HG03378 (cell line): ENCODE measurements at regions not wholly inside any gene's neighbourhood (a gene's known extent, or its start where the extent isn't known, plus 50 kb on each side); places are given as distances from the start of the nearest gene placed in this dataset.
A peak's percentile ranks its signal among the peaks of the same experiment; 100 is the strongest.

Experiments used
- ATAC-seq: cut with Tn5 transposase; IDR thresholded peaks from one replicate; pipeline ENCODE4 v1.9.1; 2021; ENCODE audit warnings: mild to moderate bottlenecking, moderate library complexity; ENCODE audit not compliant: unreplicated experiment

- no peak for ATAC-seq
These were observed 1291.7 kb upstream of the CRIM1 start for GRCh38 chr2:35063836-35064235.

DNA sequence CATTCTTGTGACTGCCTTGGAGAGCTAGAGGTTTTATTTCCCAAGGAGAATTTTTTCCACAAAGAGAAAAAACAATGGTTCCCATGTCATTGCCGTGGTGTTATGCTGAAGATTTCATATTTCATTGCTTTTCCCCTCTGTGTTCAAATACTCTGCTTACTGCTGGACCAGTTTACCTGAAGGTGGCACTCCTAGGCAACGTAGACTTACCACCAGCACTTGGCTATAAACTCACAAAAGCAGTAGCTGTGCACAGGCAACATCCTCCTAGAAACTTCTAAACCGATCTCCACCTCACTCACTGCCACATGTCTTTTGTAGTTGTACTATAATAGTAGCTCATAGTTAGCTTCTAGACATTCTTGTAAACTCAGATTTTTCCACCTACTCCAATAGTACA is 1319.7 kb upstream of the CRIM1 start:
- ATAC-seq = no peak

GRCh38 chr2:35033748-35034147 is 1321.8 kb upstream of the CRIM1 start:
- no peak for ATAC-seq

DNA sequence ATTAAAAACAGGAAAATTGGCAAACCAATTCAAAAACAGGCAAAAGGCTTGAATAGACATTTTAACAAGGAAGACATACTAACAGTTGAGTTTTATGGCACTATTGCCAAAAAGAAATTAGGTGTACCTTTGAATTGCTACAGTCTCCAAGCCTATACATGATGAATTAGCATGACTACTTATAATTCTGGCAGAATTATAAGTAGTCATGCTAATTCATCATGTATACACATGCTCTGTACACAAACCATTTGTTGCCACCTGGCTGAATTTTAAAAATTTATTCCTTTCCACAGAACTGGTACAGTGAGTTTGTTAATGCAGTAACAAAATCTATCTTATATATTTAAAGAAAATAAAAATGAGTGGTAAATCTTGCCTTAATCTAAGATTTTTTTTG is 1332.0 kb upstream of the CRIM1 start:
- ATAC-seq = no peak

DNA sequence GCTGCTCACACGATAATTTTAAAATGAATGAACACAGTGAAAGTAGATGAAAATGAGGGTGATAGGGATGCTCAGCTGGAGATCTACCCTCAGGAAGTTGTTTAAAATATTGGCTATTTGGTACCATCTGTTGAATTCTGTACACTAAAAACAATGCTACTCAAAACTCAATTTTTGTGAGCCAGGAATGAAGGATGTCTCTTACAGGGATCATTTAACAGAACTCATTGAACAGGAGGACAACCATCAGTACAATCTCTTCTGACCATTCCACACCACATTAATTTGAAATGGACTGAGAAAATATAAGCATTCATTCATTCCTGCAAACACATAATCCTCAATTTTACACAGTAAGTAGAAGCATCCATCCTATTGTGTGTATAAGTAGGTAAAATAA is 1355.1 kb upstream of the CRIM1 start:
- ATAC-seq = no peak

DNA sequence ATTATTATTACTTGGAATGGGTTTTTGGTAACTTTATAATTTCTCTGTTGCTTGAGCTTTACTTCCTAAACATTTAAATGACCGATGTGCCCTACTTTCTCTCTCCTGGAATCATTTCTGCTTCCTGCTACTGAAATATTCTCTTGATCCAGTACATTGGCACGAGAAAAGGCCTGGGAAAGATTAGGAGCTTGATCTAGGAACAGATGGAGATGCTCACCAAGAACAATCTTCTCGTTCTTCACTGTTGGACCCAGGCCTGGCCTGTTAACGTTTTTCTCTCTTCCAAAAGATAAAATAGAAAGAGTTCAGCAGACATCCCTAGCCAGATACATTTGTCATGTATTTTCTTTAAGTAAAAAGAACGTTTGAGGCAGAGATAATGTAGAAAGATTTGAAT is 1356.8 kb upstream of the CRIM1 start:
- ATAC-seq = no peak

DNA sequence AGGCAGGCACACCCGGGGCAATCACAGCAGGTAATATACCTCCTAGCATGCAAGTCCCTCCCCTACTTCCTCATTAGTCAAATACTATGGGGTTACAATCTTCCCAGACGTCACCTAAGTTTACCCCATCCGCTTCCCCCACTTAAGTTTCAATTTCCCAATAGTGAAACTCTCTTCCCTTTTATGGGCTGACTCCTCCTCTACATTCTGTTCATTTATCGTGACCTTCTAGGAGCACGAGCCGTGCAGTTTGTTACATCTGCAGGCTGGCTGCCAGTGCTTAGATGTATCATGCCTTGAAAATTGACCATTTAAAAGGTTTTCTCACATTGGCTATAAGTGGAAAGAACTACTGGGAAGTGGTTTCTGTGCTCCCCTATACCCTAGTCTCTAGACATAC is 1357.8 kb upstream of the CRIM1 start:
- ATAC-seq = no peak

GRCh38 chr2:34995196-34995595 is 1360.4 kb upstream of the CRIM1 start:
- no peak for ATAC-seq

DNA sequence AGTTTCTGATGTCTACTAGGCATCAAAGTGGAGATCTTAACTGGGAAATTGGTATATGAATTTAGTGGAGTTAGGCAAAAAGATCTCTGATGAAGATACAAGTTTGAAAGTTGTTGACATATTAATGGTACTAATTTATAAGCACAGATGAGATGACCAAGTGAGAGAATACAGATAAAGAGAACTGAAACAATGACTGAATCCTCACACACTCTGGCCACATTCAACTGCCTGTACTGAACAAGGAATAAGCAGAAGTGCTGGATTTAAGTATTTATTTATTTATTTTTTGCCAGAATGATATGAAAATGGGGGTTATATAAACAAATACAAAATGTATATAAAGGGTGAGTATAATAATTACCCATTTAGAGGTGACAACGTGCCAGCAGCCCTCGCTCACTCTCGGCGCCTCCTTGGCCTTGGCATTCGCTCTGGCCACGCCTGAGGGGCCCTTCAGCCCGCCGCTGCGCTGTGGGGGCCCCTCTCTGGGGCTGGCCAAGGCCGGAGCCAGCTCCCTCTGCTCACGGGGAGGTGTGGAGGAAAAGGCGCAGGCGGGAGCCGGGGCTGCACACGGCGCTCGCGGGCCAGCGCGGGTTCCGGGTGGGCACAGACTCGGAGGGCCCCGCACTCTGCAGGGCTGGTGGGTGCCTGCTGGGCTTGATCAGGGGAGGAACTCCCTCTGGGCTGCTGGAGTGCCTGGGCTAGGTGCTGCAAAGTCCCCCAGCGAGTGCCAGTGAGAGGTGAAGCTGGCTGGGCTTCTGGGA is 1363.9 kb upstream of the CRIM1 start:
- no peak for ATAC-seq

GRCh38 chr2:34985474-34985873 is 1370.1 kb upstream of the CRIM1 start:
- no peak for ATAC-seq

GRCh38 chr2:34980689-34981088 is 1374.9 kb upstream of the CRIM1 start:
- no peak for ATAC-seq

DNA sequence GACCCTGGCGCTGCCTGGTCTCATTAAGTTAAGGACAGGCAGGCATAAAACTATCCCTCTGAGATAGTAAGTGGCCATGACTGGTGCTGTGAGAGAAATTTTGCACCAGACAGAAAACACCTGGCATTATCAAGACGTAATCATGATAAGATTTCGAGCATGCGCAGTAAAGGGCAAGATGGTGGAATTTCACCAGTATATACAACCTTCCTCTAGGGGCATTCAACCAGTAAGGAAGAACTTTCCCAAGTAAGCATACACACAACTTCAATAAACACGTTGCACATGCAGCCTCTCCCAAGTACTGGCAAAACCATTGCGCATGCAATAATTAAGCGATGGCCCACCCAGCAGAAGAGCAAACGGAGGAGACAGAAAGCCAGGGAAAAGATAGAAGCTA is 1376.4 kb upstream of the CRIM1 start:
- no peak for ATAC-seq

DNA sequence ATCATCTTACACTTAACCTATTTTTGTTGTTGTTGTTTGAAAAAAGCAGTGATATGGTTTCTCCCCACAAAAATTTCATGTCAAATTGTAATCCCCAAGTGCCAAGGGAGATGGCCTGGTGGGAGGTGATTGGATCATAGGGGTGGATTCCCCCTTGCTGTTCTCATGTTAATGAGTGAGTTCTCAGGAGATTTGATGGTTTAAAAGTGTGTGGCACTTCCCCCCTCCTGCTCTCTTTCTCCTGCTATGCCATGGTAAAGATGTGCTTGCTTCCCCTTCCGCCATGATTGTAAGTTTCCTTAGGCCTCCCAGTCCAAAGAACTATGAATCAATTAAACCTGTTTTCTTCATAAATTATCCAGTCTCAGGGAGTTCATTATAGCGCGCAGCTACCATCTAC is 1362.7 kb upstream of the FAM98A start:
- ATAC-seq = no peak

- no peak for ATAC-seq
These were observed 1355.7 kb upstream of the FAM98A start for GRCh38 chr2:34954758-34955157.

GRCh38 chr2:34950797-34951196 is 1351.7 kb upstream of the FAM98A start:
- no peak for ATAC-seq

DNA sequence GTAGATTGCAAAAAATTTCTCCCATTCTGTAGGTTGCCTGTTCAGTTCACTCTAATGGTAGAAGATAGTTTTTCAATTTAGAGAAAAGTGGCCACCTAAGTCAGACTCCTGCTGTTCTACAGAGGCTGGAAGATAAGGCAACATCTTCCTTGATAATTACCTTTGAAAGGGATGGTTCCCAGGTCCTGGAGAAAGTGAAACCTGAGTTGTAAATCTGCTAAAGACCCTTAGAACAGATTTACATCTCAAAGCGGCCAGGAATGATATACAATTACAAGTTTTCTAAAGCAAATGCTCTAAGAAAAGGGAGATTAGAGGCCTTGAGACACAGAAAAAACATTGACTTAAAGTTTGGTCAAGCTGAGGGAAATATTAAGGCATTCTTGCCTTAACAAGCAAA is 1350.2 kb upstream of the FAM98A start:
- no peak for ATAC-seq

- ATAC-seq = no peak
These were observed 1337.0 kb upstream of the FAM98A start for GRCh38 chr2:34936089-34936488.

DNA sequence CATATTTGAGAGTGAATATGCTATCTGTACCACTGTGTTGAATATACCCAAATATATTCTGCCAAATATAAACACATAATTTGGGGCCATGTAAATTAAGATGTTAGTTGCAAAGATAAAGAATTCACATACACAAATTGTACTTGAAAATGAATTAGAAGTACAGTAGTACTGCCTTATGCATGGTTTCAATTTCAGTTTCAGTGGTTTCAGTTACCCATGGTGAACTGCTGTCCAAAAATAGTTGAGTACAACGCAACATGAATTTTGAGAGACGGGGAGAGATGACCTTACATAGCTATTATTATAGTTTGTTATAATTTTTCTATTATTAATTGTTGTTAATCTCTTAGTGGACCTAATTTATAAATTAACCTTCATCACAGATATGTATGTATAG is 1313.0 kb upstream of the FAM98A start:
- ATAC-seq = peak; percentile 96

DNA sequence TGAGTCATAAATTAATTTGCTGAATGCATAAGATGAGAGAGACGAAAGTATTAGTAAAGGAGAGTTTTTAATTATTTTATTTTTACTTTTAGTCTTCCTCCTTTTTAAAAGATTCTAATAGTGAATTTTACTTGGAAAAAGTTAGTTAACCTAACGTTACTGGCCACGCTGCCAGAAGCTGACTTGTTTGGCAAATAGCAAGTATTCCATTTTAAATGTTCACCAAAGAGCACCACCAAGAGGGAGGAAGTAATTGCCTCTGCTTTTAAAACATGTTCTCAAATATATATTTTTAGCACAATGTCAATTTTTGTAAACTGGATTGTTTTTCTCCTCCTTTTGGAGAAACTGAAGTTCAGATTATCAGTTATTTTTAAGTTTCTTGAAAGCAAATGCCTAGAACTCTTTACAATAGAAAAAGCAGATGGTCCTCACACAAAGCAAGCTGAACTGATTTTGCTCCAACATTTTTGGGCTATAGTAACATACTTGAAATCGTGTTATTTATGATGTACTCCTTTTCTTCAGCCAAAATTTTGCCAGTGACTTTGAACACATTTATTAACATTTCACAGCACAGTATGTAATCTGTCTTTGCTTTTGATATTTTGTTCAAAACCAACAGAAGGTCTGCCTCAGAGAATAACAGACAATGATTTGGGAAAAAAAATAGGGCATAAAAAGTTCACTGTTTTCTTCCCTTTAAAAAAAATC is 1311.0 kb upstream of the FAM98A start:
- ATAC-seq = no peak

- no peak for ATAC-seq
These were observed 1308.7 kb upstream of the FAM98A start for GRCh38 chr2:34907812-34908211.

GRCh38 chr2:34901739-34902138 is 1302.6 kb upstream of the FAM98A start:
- no peak for ATAC-seq

GRCh38 chr2:34899079-34899478 is 1300.0 kb upstream of the FAM98A start:
- no peak for ATAC-seq

- no peak for ATAC-seq
These were observed 1293.7 kb upstream of the FAM98A start for GRCh38 chr2:34892766-34893165.
